CD8-positive, alpha-beta memory T cell (primary cell): ENCODE measurements at regions not wholly inside any gene's neighbourhood (a gene's known extent, or its start where the extent isn't known, plus 50 kb on each side); places are given as distances from the start of the nearest gene placed in this dataset.

ENCODE experiments used
- CTCF ChIA-PET: fragments of 350-600 bp; sonication (Branson Sonifier 250); formaldehyde crosslinking; loops from one replicate; lab custom pipeline; 2021; ENCODE audit warnings: antibody characterized with exemption; lab: Charles Lee
- POLR2A ChIA-PET: fragments of 350-600 bp; sonication (Branson Sonifier 250); formaldehyde crosslinking; loops from one replicate; lab custom pipeline; 2021; ENCODE audit warnings: antibody characterized with exemption; lab: Charles Lee
- DNase-seq, 5 donors: peaks; one replicate each; pipeline versions ENCODE4 v3.0.0 to v3.0.0-alpha.2; 2020 to 2022; ENCODE audit warnings: mixed read lengths in 1 of 5
- H3K27ac ChIP-seq: one replicate; pipeline ENCODE4 v1.7.0; 2013; ENCODE audit warnings: low read depth, mild to moderate bottlenecking, low read length, moderate library complexity
- H3K27me3 ChIP-seq: 2 replicates; pipeline ENCODE4 v1.7.0; 2013; ENCODE audit warnings: low read length, mild to moderate bottlenecking; ENCODE audit not compliant: insufficient read depth, poor library complexity, severe bottlenecking
- H3K36me3 ChIP-seq: 2 replicates; pipeline ENCODE4 v1.7.0; 2013; ENCODE audit warnings: mild to moderate bottlenecking, low read length, moderate library complexity; ENCODE audit not compliant: insufficient read depth
- H3K4me1 ChIP-seq: 2 replicates; pipeline ENCODE4 v1.7.0; 2013; ENCODE audit warnings: mild to moderate bottlenecking, low read length, moderate library complexity; ENCODE audit not compliant: insufficient read depth
- H3K4me3 ChIP-seq: 2 replicates; pipeline ENCODE4 v1.7.0; 2013; ENCODE audit warnings: mild to moderate bottlenecking, low read length
- H3K9me3 ChIP-seq: 2 replicates; pipeline ENCODE4 v1.7.0; 2013; ENCODE audit warnings: mild to moderate bottlenecking, low read length
- H3K27ac Mint-ChIP-seq, 8 donors: one replicate each; pipeline ENCODE4 v1.8.0; 2020 to 2021; ENCODE audit warnings: mixed read lengths in 8 of 8, mild to moderate bottlenecking in 6 of 8, inconsistent platforms in 3 of 8, moderate library complexity in 3 of 8
- H3K27me3 Mint-ChIP-seq, 2 donors: one replicate each; pipeline ENCODE4 v1.8.0; 2020 to 2021; ENCODE audit warnings: mixed read lengths in 2 of 2, mild to moderate bottlenecking in 1 of 2, moderate library complexity in 1 of 2
- H3K36me3 Mint-ChIP-seq, 3 donors: one replicate each; pipeline ENCODE4 v1.8.0; 2020 to 2021; ENCODE audit warnings: mixed read lengths in 3 of 3, inconsistent platforms in 1 of 3, mild to moderate bottlenecking in 1 of 3
- H3K4me1 Mint-ChIP-seq, 3 donors: one replicate each; pipeline ENCODE4 v1.8.0; 2020 to 2021; ENCODE audit warnings: mixed read lengths in 3 of 3, inconsistent platforms in 1 of 3, mild to moderate bottlenecking in 1 of 3
- H3K4me3 Mint-ChIP-seq, 7 donors: one replicate each; pipeline ENCODE4 v1.8.0; 2020 to 2021; ENCODE audit warnings: mixed read lengths in 7 of 7, mild to moderate bottlenecking in 6 of 7, moderate library complexity in 4 of 7, inconsistent platforms in 2 of 7
- H3K9me3 Mint-ChIP-seq, 5 donors: one replicate each; pipeline ENCODE4 v1.8.0; 2020 to 2022; ENCODE audit warnings: mixed read lengths in 5 of 5, mild to moderate bottlenecking in 3 of 5, moderate library complexity in 2 of 5, inconsistent platforms in 1 of 5

DNA sequence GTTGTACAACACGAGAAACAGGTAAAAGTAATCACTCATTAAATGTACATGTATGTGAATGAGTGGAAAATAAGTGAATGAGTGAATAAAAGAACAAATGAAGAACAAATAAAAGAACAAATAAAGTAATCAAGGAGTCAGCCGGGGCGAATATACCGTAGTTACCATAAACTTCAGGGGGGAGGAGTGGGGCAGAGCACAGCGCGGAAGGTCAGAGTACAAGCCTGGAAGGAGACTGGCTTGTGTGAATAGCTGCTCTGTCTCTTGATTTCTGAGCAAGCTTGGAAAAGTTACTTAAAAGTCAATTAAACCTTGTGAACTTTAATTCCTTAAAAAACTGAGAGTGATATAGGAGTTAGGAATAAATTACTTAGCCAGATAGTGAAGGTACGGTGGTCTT is 466.5 kb upstream of the CNTN4 start:
- H3K36me3 ChIP-seq: no peaks in the 10 kb centered on the region
- DNase-seq: no peak
- CTCF ChIA-PET: no interaction called here
- no peaks in the 10 kb centered on the region for H3K27me3 ChIP-seq
- H3K4me1 ChIP-seq: no peaks in the 10 kb centered on the region
- no peak overlapping the region for H3K4me3 ChIP-seq
- H3K27ac ChIP-seq: no peak overlapping the region
- peaks cover 3 to 37% (median 9%) of the 10 kb centered on the region in 5 donors for H3K9me3 Mint-ChIP-seq
- H3K9me3 ChIP-seq: no peaks in the 10 kb centered on the region
- H3K4me3 Mint-ChIP-seq: no peak overlapping the region
- no peaks in the 10 kb centered on the region for H3K4me1 Mint-ChIP-seq
- H3K27me3 Mint-ChIP-seq: peaks cover 0 to 3% of the 10 kb centered on the region in 2 donors
- no peak overlapping the region for H3K27ac Mint-ChIP-seq
- no peaks in the 10 kb centered on the region for H3K36me3 Mint-ChIP-seq
- POLR2A ChIA-PET: no interaction called here

DNA sequence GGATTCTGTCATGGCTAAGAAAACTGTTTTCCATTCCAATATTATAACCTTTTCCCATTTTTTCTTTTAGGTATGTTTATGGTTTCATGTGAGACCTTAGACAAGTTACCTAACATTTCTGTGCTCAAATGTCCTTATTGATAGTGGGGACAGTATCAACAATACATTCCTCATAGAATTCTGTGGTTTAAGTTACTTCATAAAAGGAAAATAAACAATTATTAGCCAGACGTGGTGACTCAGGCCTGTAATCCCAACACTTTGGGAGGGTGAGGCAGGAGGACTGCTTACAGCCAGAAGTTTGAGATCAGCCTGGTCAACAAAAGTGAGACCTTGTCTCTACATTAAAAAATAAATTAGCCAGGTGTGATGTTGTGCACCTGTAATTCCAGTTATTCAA is 436.8 kb upstream of the CNTN4 start:
- H3K36me3 ChIP-seq: no peaks in the 10 kb centered on the region
- no peaks in the 10 kb centered on the region for H3K27me3 ChIP-seq
- no peaks in the 10 kb centered on the region for H3K36me3 Mint-ChIP-seq
- no peaks in the 10 kb centered on the region for H3K27me3 Mint-ChIP-seq
- POLR2A ChIA-PET: no interaction called here
- H3K27ac Mint-ChIP-seq: no peak overlapping the region
- peaks cover 3 to 12% (median 7%) of the 10 kb centered on the region in 5 donors for H3K9me3 Mint-ChIP-seq
- no peaks in the 10 kb centered on the region for H3K4me1 ChIP-seq
- H3K4me3 Mint-ChIP-seq: no peak overlapping the region
- H3K9me3 ChIP-seq: no peaks in the 10 kb centered on the region
- CTCF ChIA-PET: no interaction called here
- H3K4me1 Mint-ChIP-seq: no peaks in the 10 kb centered on the region
- no peak overlapping the region for H3K4me3 ChIP-seq
- no peak overlapping the region for H3K27ac ChIP-seq
- DNase-seq: no peak

GRCh38 chr3:1664266-1664665 is 434.4 kb upstream of the CNTN4 start:
- Histone ChIP-seq H3K27me3 (no peaks in the 10 kb centered on the region), H3K27ac (no peak overlapping the region), H3K4me1 (no peaks in the 10 kb centered on the region), H3K4me3 (no peak overlapping the region), H3K36me3 (no peaks in the 10 kb centered on the region), H3K9me3 (no peaks in the 10 kb centered on the region)
- Mint-ChIP-seq H3K9me3 (peaks cover 3 to 12% (median 5%) of the 10 kb centered on the region in 5 donors), H3K4me3 (no peak overlapping the region), H3K27me3 (no peaks in the 10 kb centered on the region), H3K4me1 (no peaks in the 10 kb centered on the region), H3K36me3 (no peaks in the 10 kb centered on the region), H3K27ac (no peak overlapping the region)
- ChIA-PET CTCF (no interaction called here), POLR2A (no interaction called here)
- no peak for DNase-seq

- DNase-seq: no peak
- POLR2A ChIA-PET: no interaction called here
- peaks cover 3 to 12% (median 5%) of the 10 kb centered on the region in 5 donors for H3K9me3 Mint-ChIP-seq
- H3K27me3 ChIP-seq: no peaks in the 10 kb centered on the region
- H3K27me3 Mint-ChIP-seq: no peaks in the 10 kb centered on the region
- CTCF ChIA-PET: no interaction called here
- no peaks in the 10 kb centered on the region for H3K36me3 ChIP-seq
- H3K4me1 ChIP-seq: no peaks in the 10 kb centered on the region
- H3K27ac Mint-ChIP-seq: no peak overlapping the region
- H3K4me1 Mint-ChIP-seq: no peaks in the 10 kb centered on the region
- no peaks in the 10 kb centered on the region for H3K36me3 Mint-ChIP-seq
- no peak overlapping the region for H3K27ac ChIP-seq
- no peak overlapping the region for H3K4me3 Mint-ChIP-seq
- no peaks in the 10 kb centered on the region for H3K9me3 ChIP-seq
- H3K4me3 ChIP-seq: no peak overlapping the region
Observed at GRCh38 chr3:1666865-1667264, 431.8 kb upstream of the CNTN4 start.

- DNase-seq: no peak
- Mint-ChIP-seq H3K4me1 (no peaks in the 10 kb centered on the region), H3K4me3 (no peak overlapping the region), H3K36me3 (no peaks in the 10 kb centered on the region), H3K27ac (no peak overlapping the region), H3K27me3 (peaks cover 0 to 1% of the 10 kb centered on the region in 2 donors), H3K9me3 (peaks cover 5 to 23% (median 7%) of the 10 kb centered on the region in 5 donors)
- Histone ChIP-seq H3K27me3 (no peaks in the 10 kb centered on the region), H3K9me3 (no peaks in the 10 kb centered on the region), H3K4me1 (no peaks in the 10 kb centered on the region), H3K36me3 (no peaks in the 10 kb centered on the region), H3K27ac (no peak overlapping the region), H3K4me3 (no peak overlapping the region)
- ChIA-PET POLR2A (no interaction called here), CTCF (no interaction called here)
Observed at GRCh38 chr3:1677576-1678156, 421.0 kb upstream of the CNTN4 start.

DNA sequence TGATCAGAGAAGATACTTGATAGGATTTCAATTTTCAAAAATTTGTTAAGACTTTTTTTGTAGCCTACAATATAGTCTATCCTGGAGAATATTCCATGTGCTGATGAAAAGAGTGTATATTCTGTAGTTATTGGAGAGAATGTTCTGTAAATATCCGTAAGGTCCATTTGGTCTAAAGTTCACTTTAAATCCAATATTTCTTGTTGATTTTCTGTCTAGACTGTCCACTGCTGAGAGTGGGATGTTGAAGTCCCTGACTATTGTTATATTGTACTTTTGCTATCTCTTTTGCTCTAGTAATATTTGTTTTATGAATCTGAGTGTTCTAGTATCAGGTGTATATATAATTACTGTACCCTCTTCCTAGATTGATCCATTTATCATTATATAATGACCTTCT is 406.2 kb upstream of the CNTN4 start:
- POLR2A ChIA-PET: no interaction called here
- DNase-seq: no peak
- H3K4me3 Mint-ChIP-seq: no peak overlapping the region
- H3K27me3 Mint-ChIP-seq: no peaks in the 10 kb centered on the region
- no peak overlapping the region for H3K27ac Mint-ChIP-seq
- H3K9me3 Mint-ChIP-seq: peaks cover 2 to 23% (median 4%) of the 10 kb centered on the region in 5 donors
- H3K4me1 Mint-ChIP-seq: no peaks in the 10 kb centered on the region
- H3K27ac ChIP-seq: no peak overlapping the region
- no peaks in the 10 kb centered on the region for H3K4me1 ChIP-seq
- no peaks in the 10 kb centered on the region for H3K36me3 ChIP-seq
- CTCF ChIA-PET: no interaction called here
- H3K9me3 ChIP-seq: no peaks in the 10 kb centered on the region
- H3K27me3 ChIP-seq: no peaks in the 10 kb centered on the region
- no peak overlapping the region for H3K4me3 ChIP-seq
- H3K36me3 Mint-ChIP-seq: no peaks in the 10 kb centered on the region

- Histone ChIP-seq H3K27me3 (no peaks in the 10 kb centered on the region), H3K27ac (no peak overlapping the region), H3K4me1 (no peaks in the 10 kb centered on the region), H3K9me3 (no peaks in the 10 kb centered on the region), H3K36me3 (no peaks in the 10 kb centered on the region), H3K4me3 (no peak overlapping the region)
- Mint-ChIP-seq H3K27ac (peak overlapping the region in 1 of 8 donors; percentile 44), H3K27me3 (no peaks in the 10 kb centered on the region), H3K36me3 (no peaks in the 10 kb centered on the region), H3K9me3 (peaks cover 2 to 23% (median 4%) of the 10 kb centered on the region in 5 donors), H3K4me1 (no peaks in the 10 kb centered on the region), H3K4me3 (no peak overlapping the region)
- DNase-seq: no peak
- POLR2A ChIA-PET: no interaction called here
- CTCF ChIA-PET: no interaction called here
Observed at GRCh38 chr3:1693145-1693544, 405.5 kb upstream of the CNTN4 start.

DNA sequence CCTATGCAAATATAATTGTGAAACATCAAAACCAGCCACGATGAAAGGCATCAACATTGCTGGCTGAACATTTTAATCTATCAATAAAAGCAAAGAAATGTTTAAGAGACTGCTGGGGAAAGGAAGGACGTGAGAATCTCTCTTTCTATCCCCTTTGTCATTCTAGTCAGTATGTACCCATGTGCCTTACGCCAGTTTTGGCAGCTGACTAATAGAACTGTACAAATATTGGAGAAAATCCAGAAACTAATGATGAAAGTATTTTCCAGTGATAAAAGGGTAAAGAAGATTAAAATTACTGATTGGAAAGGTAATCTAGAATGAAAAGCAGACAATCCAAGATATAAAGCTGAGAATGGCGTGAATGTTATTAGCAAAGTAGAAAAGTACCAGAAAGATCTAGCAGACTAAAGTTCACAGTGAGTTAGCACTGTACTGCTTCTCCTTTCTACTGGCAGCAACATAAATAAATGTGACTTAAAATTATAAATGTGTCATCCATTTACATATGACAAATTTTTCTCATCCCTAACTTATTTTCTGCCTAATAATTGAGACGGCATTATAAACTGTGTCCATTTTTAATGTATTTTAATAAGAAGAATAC is 401.9 kb upstream of the CNTN4 start:
- no peaks in the 10 kb centered on the region for H3K27me3 Mint-ChIP-seq
- H3K4me1 Mint-ChIP-seq: no peaks in the 10 kb centered on the region
- no peak overlapping the region for H3K27ac Mint-ChIP-seq
- peaks cover 4 to 23% (median 10%) of the 10 kb centered on the region in 5 donors for H3K9me3 Mint-ChIP-seq
- no peaks in the 10 kb centered on the region for H3K36me3 ChIP-seq
- H3K4me3 Mint-ChIP-seq: no peak overlapping the region
- no peaks in the 10 kb centered on the region for H3K36me3 Mint-ChIP-seq
- no peak overlapping the region for H3K27ac ChIP-seq
- H3K4me3 ChIP-seq: no peak overlapping the region
- no peak for DNase-seq
- H3K9me3 ChIP-seq: no peaks in the 10 kb centered on the region
- ChIA-PET POLR2A (no interaction called here), CTCF (no interaction called here)
- H3K27me3 ChIP-seq: no peaks in the 10 kb centered on the region
- H3K4me1 ChIP-seq: no peaks in the 10 kb centered on the region
